ENCODE measurements at regions not wholly inside any gene's neighbourhood (a gene's known extent, or its start where the extent isn't known, plus 50 kb on each side); places are given as distances from the start of the nearest gene placed in this dataset.
"Not testable (repeated sequence)": the region's sequence is repeated elsewhere in the genome, so short reads cannot be mapped to it uniquely, and the experiment has no call there.

DNA sequence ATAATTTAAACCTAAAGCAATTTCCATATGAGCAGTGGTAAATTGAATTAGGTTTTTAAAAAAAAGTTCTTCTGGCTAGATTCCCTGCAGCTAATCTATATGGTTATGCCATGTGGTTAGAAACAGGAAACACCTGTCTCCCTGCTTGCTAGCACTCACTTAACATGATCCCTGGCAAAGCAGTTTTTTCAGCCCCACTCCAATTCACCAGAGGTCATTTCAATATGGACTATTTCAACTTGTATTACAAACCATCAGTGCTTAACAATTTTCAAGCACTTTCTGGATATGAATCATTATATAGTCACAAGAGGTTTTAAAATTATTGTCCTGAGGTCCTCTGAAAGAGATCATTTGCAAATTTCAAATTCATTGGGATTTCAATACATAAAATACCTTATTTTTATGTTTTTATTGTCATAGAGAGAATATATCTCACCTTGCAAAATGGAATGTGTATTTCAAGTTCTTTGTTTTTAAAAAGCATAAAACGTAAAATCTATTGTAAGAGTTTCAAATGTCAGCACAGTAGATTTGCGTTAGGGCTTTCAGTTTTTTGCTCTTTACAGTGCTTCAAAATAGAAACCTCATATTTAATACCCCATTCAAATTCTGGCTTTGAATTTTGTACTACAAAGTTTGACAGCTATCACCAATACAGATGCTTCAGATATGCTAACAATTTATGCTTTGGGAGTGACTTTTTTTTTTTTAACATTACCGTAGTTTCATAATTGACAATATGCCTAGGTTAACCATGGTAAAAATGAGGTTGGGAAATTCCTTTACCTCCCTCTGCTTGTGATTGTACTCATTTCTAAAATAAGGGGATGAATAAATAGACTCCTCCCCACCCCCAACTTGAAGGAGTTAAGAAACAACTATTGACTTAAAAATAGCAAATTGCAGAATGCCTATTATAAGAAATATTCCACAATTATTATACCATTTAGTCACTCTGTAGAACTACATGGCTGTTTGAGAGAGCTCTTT is 117.5 kb upstream of the HGF start:
- no peak for DNase-seq

DNA sequence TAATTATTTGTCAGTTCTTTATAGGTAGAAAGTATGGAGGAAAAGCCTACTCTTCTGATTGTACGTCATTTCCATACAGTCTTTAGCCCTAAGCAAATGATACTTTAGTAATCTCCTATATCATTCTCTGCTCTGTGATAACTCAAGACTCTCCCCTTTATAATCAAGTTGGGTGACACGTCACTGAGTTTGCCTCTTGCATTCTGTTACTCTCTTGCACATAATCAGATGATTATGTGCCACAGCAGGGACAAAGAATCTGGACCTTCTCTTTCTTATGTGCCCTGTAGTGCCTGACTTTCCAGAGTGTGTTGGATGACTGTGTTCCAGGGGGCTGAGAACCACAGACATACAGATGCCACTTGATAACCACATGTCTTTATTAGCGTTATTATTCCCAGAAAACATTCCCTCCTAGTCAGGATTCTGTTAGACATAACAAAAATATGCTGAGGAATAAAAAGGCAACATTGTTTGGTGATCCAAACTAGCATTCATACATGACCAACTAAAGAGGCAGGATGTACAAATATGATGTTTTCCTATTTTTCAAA is 116.4 kb upstream of the HGF start:
- no peak for DNase-seq

DNA sequence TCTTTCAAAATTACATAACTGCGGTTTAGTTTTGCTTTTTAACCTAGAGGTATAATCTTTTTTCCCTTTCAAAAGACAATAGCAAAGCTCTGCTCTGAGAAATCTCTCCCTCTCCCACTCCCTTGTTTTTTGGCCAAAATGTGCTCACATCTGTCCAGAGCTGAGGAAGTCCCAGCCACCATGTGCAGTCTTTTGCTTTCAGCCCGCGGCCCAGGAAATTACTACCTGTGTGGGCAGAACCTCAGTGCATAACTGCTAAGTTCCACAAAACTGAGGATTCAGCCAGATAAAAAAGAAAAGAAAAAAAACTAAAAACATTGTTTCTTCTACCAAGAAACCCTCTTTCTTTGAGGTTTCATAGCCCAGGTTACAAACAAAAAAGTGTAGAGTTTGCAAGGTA is 115.0 kb upstream of the HGF start:
- no peak for DNase-seq

DNA sequence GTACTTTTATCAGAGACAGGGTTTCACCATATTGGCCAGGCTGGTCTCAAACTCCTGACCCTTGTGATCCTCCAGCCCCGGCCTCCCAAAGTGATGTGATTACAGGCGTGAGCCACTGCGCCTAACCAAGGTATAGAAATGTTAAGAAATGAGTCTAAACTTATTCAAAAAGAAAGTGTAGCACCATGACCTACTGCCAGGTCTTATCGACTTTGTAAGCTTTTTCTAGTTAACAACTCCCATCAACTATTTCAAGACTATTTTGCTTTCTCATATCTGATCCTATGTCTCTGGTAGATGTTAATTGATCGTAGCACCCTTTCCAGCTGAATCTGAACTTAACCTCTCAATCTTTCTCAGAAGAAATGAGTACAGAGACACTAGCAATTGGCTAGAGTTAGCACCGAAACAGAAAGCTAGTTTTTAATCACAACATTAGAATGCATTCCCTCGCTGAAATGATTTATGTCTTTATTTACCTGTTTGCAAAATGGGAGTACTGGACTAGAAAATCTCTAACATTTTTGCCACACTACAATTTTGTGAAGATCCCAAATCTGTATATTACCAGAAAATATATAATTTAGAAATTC is 114.0 kb upstream of the HGF start:
- DNase-seq = no peak

DNA sequence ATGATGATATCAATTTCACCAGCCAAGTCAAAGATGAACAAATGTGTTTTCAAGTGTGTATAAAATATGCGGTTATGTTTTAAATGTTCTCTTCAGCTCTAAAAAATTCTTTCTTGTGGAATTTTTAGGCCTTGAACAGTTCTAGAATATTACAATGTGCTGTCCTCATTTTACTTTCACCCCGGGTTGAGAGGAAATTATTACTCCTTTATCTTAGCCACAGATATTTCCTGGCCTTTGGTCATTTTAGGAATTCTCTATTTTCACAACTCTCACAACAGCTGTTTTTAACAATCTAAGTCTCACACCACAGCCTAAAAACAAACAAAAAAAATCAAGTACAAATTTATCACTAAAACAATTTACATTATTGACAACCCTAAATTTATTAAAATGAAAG is 112.2 kb upstream of the HGF start:
- DNase-seq = no peak

DNA sequence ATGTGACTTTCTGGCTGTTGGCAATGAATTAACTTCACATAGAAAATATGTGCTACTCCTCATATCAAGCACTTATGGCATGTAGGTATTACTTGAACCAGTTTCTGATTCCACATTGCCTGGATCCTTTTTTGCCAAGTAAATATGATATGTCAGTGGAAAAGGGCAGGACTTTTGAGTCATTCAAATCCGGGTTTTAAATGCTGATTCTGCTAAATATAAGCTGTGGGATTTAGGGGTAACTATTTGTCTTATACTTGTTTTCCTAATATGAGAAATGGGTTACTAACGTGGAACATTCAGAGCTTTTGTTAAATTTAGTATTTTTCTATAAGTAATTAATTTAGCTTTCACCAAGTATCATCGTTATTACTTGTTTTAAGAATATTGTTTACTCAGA is 108.0 kb upstream of the HGF start:
- no peak for DNase-seq

DNA sequence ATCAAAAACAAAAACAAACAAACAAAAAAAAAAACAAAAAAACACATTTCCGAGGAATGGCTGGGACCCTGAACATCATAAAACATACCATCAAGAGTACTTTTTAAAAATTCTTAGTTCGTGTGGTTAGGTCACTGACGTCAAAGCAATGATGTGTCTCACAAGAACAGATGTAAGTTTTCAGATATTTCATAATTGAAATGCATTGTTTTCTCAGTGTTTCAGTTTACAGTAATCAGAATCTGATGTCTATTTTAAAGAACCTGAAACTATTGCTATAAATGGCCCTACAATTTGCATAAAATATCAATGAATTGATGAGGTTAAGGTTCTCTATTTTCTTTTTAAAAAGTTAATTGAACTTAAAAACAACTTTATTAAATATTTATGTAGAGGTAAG is 103.7 kb upstream of the HGF start:
- DNase-seq = no peak

DNA sequence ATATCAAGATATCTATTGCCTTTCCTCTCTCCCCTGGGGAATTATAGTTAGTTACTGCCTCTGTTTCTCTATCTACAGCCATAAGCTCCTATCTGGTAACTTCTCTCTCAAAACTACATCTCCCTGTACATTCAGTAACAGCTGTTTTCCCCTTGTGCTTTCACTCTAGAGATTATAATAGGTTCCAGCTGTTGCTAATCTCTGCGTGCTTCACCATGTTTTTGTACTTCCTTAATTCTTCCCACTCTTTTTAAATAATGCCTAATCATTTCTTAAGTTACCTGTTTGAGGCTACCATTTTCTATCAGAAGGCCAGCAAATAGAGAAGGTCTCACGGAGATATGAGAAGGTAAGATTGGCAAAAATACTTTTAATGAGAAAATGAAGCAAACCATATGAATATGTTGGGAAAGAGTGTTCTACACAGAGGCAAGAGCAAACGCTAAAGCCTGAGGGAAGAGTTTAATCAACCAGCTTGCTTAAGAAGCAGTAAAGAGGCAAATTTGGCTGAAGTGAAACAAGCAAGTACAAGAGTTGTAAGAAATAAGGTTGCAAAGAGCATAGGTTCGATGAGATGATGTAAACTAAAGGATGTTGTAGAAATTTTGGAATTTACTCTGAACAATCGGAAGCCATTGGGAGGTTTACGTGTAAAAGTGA is 101.9 kb upstream of the HGF start:
- no peak for DNase-seq

DNA sequence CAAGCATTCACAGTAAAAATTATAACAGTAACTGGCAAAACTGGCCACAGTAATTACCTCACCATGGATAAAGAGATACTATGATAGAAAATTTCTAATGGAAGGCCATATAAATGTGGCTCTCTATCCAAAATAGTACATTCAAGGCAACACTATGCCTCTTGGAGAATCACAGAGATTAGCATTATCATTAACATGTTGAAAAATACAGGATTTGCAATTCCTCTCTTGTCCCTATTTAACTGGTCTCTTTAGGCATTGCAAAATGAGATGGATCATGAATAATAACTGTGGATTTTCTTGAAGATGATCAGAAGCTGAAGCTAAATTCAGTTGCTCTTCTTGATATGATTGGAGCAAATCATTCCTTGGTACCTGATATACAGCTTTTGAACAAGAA is 100.8 kb upstream of the HGF start:
- DNase-seq = no peak

DNA sequence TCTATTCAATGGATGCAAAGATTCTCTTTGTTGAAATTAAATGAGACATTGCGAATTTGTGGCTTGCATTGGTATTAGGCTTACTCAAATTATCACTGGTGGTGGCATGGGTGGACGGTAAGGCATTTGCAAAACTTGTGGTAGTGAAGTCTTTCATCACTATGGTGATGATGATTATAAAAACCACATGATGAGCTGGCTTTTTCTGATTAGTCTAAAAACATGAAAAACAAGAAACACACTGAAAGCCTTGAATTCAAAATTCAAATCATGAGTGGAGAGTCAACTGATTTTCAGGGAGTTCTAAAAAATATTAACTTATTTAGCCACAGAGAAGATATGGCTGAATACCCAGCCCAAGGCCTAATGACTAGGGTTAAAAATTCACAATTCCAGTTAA is 99.8 kb upstream of the HGF start:
- no peak for DNase-seq

DNA sequence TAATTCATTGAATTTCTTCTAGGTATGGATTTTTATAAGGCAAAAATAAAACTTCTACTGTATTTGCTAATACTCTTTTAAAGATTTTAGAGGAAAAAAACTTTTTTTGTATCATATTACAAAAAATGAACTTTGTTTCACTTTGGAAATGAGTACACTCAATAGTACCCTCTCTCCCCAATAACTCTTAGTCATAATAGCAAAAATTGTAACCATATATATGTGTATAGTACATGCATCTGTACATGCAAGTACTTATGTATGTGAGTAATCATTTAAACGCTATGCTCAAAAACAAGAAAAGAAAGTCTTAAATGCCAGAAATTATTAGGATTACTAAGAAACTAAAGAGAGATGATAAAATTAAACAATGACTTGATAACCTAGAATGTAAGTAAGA is 95.9 kb upstream of the HGF start:
- DNase-seq = no peak

DNA sequence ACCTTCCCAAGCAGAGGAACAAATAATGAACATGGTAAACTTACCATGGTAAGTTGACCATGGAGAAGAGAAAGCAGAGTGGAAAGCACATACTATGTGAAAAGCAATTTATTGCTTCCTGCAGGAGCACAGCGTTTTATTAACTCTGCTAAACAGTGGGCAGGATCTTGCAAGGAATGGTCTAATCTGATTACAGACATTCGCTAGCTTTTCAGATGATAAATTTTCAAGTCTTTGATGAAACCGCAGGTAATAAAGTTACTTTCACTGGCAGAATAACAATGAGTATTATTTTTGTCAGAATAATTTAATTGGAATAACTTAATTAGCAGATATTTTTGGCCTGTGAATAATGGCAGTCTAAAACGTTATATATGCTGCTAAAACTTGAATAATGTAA is 89.6 kb upstream of the HGF start:
- no peak for DNase-seq

DNA sequence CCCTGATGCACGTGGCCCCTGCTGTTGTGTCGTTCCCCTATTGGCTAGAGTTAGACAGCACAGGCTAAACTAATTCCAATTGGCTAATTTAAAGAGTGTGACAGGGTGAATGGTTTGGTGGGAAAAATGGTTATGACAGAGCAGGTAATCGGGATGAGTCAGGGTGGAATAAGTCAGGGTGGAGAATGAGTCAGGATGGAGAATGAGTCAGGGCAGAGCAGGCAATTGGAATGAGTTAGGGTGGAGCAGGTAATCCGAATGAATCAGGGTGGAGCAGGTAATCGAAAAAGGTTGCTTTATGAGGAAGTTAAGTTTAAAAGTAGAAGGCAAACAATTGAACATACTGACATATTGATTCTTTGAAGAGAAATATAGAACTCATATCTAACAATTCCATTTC is 89.0 kb upstream of the HGF start:
- DNase-seq = not testable (repeated sequence)

DNA sequence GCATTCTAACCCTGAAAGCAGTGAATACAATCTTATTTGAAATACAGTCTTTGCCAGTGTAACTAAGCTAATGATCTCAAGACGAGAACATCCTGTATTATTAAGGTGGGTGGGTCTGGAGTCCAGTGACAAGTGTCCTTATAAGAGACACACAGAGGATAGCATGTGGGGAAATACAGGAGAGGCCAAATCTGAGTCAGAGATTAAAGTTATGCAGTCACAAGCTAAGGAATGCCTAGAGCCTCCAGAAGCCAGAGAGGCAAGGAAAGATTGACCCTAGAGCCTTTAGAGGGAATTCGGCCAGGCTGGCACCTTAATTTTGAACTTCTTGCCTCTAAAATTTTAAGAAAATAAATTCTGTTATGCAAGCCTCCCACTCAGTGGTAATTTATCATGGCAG is 87.5 kb upstream of the HGF start:
- no peak for DNase-seq

DNA sequence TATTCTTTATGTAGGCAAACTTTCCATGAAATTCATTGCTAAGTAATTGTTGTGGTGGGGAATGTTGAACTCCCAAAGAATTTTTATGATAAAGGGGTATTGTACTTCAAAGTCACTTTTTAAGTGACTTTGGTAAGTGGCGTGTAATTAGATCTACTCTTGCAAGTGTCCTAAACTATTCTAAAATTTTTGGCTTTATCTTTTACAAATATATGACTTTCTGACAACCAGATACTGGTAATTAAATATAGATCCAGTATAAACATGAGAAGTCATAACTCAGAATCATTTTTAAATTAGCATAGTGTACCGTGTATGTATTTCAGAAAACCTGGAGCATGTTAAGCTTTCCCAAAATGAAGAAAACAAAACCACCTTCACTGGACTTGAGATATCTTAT is 84.7 kb upstream of the HGF start:
- no peak for DNase-seq

DNA sequence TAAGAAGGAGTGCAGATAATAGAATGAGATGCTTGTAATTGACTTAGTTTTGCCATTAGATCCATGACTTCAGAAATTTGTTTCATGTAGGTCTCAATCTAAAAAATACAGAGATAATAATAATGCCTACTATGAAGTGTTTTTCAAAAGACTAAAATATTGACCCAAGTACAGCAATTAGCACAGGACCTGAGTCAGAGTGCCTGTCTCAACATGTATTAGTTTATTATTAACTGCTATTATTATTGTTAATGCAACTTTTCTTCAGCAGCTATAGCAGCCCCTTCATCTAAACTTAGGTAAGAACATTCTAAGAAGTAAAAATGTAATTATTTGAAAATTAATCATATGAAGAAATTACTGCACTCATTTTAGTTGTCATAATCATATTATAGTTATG is 82.9 kb upstream of the HGF start:
- DNase-seq = no peak

DNA sequence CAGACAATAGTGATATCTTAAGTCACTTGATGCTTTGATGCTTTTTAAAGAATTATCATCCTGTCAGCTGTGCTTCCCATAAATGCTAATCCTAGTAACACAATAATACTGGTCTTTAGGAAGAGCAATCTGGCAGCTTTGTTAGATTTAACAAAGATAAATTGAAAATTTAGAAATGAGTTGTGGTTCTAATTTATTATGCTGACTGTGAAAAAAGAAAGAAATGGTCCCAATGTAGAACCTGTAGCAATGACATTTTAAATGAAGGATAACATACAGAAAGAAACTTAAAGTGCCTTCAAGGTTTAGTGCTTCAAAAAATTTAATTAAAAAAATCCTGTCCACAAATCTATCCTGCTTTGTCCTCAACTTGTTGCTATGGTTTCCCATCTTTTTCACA is 81.6 kb upstream of the HGF start:
- no peak for DNase-seq

DNA sequence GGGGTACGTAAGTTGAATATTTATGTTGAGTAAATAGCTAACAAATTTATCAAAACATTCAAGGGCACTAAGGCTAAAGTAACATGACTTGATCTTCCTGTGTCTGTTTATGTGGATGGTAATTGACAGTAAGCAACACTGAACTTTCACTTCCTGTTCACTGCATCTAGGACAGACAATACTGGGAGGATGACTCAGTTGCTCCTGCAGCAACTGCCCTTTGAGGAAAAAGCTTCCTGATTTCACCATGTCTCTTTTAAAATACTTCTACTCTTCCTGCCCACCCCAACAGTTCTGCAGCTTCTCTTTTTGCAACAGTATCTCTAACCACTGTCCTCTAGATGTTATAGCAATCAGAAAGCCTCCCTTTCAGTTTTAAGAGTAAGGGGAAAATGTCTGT is 76.6 kb upstream of the HGF start:
- peak; percentile 21 for DNase-seq

DNA sequence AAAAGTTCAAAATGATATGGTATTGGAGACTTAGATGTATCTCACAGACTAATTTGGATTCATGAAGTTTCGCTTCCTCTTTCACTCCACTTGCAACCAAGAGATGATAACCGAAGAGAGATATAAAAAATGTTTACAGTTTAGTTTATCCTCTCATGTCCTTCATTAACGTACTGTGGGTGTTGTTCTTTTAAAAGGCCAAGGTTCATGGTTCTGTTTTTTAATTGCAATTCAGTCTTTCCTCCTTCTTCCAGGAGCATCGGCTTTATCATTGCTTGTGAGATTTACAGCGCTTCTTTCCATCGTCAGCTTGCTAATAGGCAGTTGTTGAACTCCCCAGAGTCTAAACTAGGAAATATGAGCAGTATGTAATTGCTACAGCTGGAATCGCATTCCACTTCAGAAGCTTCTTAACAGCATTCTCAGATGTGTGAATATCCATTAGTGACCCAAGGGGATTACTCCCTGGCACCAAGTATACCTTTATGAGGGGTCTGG is 75.9 kb upstream of the HGF start:
- no peak for DNase-seq

DNA sequence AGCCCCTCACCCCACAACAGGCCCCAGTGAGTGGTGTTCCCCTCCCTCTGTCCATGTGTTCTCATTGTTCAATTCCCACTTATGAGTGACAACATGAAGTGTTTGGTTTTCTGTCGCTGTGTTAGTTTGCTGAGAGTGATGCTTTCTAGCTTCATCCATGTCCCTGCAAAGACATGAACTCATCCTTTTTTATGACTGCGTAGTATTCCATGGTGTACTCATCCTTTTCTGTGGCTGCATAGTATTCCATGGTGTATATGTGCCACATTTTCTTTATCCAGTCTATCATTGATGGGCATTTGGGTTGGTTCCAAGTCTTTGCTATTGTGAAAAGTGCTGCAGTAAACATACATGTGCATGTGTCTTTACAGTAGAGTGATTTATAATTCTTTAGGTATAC is 73.8 kb upstream of the HGF start:
- DNase-seq = not testable (repeated sequence)

DNA sequence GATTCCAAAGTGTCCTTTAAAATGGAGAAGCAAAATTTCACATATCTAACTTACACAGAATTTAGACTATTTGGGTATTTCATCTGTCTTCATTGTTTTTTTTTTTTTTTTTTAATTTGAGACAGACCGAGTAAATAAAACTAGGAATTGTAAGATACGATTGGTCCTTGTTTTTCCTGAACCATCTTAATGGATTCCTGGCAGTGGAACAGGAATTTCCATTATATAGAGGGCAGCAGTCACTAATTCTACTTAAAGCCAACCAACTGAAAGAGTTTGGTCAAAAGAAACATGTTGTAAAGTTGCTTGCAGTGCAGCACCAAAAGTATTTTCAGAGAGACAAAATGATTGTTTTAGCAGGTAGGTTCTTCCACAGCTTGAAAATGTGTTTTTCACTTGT is 72.5 kb upstream of the HGF start:
- DNase-seq = no peak

DNA sequence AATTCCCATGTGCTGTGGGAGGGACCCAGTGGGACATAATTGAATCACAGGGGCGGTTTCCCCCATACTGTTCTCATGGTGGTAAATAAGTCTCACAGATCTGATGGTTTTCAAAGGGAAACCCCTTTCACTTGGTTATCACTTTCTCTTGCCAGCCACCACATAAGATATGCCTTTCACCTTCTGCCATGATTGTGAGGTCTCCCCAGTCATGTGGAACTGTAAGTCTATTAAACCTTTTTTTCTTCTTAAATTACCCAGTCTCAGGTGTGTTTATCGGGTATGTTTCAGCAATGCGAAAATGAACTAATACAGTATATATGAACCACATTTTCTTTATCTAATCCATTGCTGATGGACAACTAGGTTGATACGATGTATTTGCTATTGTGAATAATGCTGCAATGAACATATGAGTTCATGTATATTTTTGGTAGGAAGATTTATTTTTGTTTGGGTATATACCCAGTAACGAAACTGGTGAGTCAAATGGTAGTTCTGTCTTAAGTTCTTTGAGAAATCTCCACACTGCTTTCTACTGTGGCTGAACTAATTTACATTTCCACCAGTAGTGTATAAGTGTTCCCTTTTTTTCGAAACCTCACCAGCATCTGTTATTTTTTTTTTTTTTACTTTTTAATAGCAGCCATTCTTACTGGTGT is 70.0 kb upstream of the HGF start:
- no peak for DNase-seq

DNA sequence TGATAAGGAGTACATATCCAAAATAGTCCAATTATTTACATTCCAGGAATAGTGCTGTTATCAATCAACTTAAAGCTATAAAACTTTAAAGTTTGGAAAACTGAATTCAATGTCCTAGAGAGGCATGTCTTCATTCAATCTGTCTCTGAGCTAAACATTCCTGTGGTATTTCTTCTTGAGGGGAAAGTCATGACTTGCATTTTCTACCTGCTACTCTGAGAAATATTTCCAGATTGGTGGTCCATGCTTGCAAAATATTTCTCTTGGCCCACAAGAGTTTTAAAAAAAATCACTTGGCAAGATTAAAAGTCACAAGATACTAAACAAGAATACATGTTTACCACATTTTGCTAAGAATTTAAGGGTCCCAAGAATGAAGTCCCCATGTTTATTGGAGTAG is 63.6 kb upstream of the HGF start:
- DNase-seq = no peak
